GM23338 (cell line): ENCODE measurements at regions not wholly inside any gene's neighbourhood (a gene's known extent, or its start where the extent isn't known, plus 50 kb on each side); places are given as distances from the start of the nearest gene placed in this dataset.

Experiments
- ATAC-seq: fragments of 200-7000 bp; cut with Tn5 transposase; 3 replicates; pipeline ENCODE4 v1.9.1; 2020
- DNase-seq: peaks from one replicate; pipeline ENCODE4 v3.0.0-alpha.2; 2015; ENCODE audit warnings: low spot score
- H2AFZ ChIP-seq: fragments of 200-600 bp; sonication (generic); 2 replicates; pipeline ENCODE4 v1.8.0; 2016; ENCODE audit warnings: antibody characterized with exemption, mild to moderate bottlenecking, moderate library complexity
- H3F3A ChIP-seq: fragments of 200-600 bp; sonication (generic); replicated peaks from 2 replicates; pipeline ENCODE4 v1.8.0; 2017; ENCODE audit warnings: antibody characterized with exemption, mixed run types, low read depth
- H3K27ac ChIP-seq: fragments of 200-600 bp; sonication (generic); 2 replicates; pipeline ENCODE4 v1.6.1; 2016; ENCODE audit warnings: low read depth
- H3K27me3 ChIP-seq: fragments of 200-600 bp; sonication (generic); 2 replicates; pipeline ENCODE4 v1.8.0; 2016; ENCODE audit warnings: mild to moderate bottlenecking, mixed run types, moderate library complexity; ENCODE audit not compliant: insufficient read depth
- H3K36me3 ChIP-seq: fragments of 200-600 bp; sonication (generic); 2 replicates; pipeline ENCODE4 v1.8.0; 2016; ENCODE audit warnings: mild to moderate bottlenecking; ENCODE audit not compliant: insufficient read depth
- H3K4me1 ChIP-seq: fragments of 200-600 bp; sonication (generic); 2 replicates; pipeline ENCODE4 v1.8.0; 2016; ENCODE audit warnings: mild to moderate bottlenecking, moderate library complexity; ENCODE audit not compliant: insufficient read depth
- H3K4me2 ChIP-seq: fragments of 200-600 bp; sonication (generic); 2 replicates; pipeline ENCODE4 v1.7.1; 2017; ENCODE audit warnings: mixed run types
- H3K4me3 ChIP-seq: fragments of 200-600 bp; sonication (generic); 2 replicates; pipeline ENCODE4 v1.6.1; 2016; ENCODE audit warnings: mixed run types
- H3K79me2 ChIP-seq: fragments of 200-600 bp; sonication (generic); replicated peaks from 2 replicates; pipeline ENCODE4 v1.8.0; 2017; ENCODE audit warnings: mild to moderate bottlenecking; ENCODE audit not compliant: insufficient read depth
- H3K9me2 ChIP-seq: fragments of 200-600 bp; sonication (generic); 2 replicates; pipeline ENCODE4 v1.8.0; 2017; ENCODE audit not compliant: insufficient read depth
- H4K20me1 ChIP-seq: fragments of 200-600 bp; sonication (generic); replicated peaks from 2 replicates; pipeline ENCODE4 v1.8.0; 2017; ENCODE audit warnings: mild to moderate bottlenecking; ENCODE audit not compliant: insufficient read depth
- H3K27ac Mint-ChIP-seq: 2 replicates; pipeline ENCODE4 v1.8.0; 2020; ENCODE audit warnings: inconsistent platforms, mild to moderate bottlenecking, moderate library complexity, mixed read lengths
- H3K27me3 Mint-ChIP-seq: 3 replicates; pipeline ENCODE4 v1.8.0; 2022; ENCODE audit warnings: low read depth, mild to moderate bottlenecking, moderate library complexity, mixed read lengths, inconsistent platforms; ENCODE audit not compliant: insufficient read depth, poor library complexity
- H3K36me3 Mint-ChIP-seq: 3 replicates; pipeline ENCODE4 v1.8.0; 2021; ENCODE audit warnings: low read depth, mild to moderate bottlenecking, inconsistent platforms, moderate library complexity, mixed read lengths
- H3K4me1 Mint-ChIP-seq: 3 replicates; pipeline ENCODE4 v1.8.0; 2020; ENCODE audit warnings: mild to moderate bottlenecking, inconsistent platforms, mixed read lengths
- H3K4me3 Mint-ChIP-seq: 3 replicates; pipeline ENCODE4 v1.8.0; 2021; ENCODE audit warnings: moderate library complexity, mild to moderate bottlenecking, inconsistent platforms, mixed read lengths
- H3K9me3 Mint-ChIP-seq: 3 replicates; pipeline ENCODE4 v1.8.0; 2020; ENCODE audit warnings: moderate library complexity, mild to moderate bottlenecking, inconsistent platforms, mixed read lengths
- NANOG ChIP-seq: IDR thresholded peaks from 2 replicates; pipeline ENCODE4 v1.6.1; 2016; ENCODE audit warnings: antibody characterized with exemption, borderline replicate concordance
- POLR2AphosphoS5 ChIP-seq: IDR thresholded peaks from 2 replicates; pipeline ENCODE4 v1.6.1; 2016; ENCODE audit warnings: antibody characterized with exemption, low read depth
- ZNF331 ChIP-seq: fragments of 250-450 bp; sonication (Bioruptor Pico); IDR thresholded peaks from 2 replicates; pipeline ENCODE4 v1.5.0; 2020; ENCODE audit warnings: low read depth, mild to moderate bottlenecking, moderate library complexity
- TF ChIP-seq, protein P1 (sequence below): fragments of 250-450 bp; sonication (Bioruptor Pico); IDR thresholded peaks from 2 replicates; pipeline ENCODE4 v1.5.0; 2020; ENCODE audit warnings: mild to moderate bottlenecking, moderate library complexity
- TF ChIP-seq, protein P2 (sequence below), 2 experiments: fragments of 200-600 bp in 1 of 2; sonication (generic) in 1 of 2; conservative IDR thresholded peaks; 2 replicates each; pipeline versions ENCODE4 v1.5.1 to v1.6.1; 2016 to 2017; ENCODE audit warnings: antibody characterized with exemption in 2 of 2, low read depth in 2 of 2, mild to moderate bottlenecking in 2 of 2, moderate library complexity in 1 of 2
- TF ChIP-seq, protein P3 (sequence below): IDR thresholded peaks from 2 replicates; pipeline ENCODE4 v1.6.1; 2016; ENCODE audit warnings: antibody characterized with exemption

DNA sequence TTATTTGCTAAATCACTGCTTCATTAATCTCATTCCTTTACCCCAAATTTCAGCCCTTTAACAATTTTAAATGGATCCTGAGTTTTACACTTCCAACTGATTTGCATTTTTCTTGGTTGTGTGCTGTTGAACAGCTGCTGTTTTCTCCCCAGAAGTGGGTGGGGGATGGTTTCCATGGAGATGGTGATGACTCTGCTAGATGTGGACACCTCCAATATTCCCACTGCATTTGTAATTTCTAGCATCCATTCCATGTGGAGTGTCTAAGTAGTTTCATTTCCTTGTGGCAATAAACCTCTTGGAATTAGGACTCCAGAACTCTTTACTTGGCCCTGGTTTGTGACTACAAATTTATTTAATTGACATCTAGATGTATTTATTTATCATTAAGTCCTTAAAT lies 330.4 kb downstream of the GBA3 start (continued):
- TF ChIP-seq, protein P1, sequence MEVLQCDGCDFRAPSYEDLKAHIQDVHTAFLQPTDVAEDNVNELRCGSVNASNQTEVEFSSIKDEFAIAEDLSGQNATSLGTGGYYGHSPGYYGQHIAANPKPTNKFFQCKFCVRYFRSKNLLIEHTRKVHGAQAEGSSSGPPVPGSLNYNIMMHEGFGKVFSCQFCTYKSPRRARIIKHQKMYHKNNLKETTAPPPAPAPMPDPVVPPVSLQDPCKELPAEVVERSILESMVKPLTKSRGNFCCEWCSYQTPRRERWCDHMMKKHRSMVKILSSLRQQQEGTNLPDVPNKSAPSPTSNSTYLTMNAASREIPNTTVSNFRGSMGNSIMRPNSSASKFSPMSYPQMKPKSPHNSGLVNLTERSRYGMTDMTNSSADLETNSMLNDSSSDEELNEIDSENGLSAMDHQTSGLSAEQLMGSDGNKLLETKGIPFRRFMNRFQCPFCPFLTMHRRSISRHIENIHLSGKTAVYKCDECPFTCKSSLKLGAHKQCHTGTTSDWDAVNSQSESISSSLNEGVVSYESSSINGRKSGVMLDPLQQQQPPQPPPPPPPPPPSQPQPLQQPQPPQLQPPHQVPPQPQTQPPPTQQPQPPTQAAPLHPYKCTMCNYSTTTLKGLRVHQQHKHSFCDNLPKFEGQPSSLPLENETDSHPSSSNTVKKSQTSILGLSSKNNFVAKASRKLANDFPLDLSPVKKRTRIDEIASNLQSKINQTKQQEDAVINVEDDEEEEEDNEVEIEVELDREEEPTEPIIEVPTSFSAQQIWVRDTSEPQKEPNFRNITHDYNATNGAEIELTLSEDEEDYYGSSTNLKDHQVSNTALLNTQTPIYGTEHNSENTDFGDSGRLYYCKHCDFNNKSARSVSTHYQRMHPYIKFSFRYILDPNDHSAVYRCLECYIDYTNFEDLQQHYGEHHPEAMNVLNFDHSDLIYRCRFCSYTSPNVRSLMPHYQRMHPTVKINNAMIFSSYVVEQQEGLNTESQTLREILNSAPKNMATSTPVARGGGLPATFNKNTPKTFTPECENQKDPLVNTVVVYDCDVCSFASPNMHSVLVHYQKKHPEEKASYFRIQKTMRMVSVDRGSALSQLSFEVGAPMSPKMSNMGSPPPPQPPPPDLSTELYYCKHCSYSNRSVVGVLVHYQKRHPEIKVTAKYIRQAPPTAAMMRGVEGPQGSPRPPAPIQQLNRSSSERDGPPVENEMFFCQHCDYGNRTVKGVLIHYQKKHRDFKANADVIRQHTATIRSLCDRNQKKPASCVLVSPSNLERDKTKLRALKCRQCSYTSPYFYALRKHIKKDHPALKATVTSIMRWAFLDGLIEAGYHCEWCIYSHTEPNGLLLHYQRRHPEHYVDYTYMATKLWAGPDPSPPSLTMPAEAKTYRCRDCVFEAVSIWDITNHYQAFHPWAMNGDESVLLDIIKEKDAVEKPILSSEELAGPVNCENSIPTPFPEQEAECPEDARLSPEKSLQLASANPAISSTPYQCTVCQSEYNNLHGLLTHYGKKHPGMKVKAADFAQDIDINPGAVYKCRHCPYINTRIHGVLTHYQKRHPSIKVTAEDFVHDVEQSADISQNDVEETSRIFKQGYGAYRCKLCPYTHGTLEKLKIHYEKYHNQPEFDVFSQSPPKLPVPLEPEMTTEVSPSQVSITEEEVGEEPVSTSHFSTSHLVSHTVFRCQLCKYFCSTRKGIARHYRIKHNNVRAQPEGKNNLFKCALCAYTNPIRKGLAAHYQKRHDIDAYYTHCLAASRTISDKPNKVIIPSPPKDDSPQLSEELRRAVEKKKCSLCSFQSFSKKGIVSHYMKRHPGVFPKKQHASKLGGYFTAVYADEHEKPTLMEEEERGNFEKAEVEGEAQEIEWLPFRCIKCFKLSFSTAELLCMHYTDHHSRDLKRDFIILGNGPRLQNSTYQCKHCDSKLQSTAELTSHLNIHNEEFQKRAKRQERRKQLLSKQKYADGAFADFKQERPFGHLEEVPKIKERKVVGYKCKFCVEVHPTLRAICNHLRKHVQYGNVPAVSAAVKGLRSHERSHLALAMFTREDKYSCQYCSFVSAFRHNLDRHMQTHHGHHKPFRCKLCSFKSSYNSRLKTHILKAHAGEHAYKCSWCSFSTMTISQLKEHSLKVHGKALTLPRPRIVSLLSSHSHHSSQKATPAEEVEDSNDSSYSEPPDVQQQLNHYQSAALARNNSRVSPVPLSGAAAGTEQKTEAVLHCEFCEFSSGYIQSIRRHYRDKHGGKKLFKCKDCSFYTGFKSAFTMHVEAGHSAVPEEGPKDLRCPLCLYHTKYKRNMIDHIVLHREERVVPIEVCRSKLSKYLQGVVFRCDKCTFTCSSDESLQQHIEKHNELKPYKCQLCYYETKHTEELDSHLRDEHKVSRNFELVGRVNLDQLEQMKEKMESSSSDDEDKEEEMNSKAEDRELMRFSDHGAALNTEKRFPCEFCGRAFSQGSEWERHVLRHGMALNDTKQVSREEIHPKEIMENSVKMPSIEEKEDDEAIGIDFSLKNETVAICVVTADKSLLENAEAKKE (CRISPR knock-in tag) = no peak

GRCh38 chr4:23022032-23022431 lies 329.3 kb downstream of the GBA3 start:
- Histone ChIP-seq H3K4me2 (no peak overlapping the region), H3K27ac (no peak overlapping the region), H3K36me3 (no peaks in the 10 kb centered on the region), H3K4me1 (no peaks in the 10 kb centered on the region), H3K9me2 (peaks cover 8% of the 10 kb centered on the region; the same call in 1 of the 2 replicates), H3K79me2 (no peaks in the 10 kb centered on the region), H3F3A (no peaks in the 10 kb centered on the region), H3K27me3 (no peaks in the 10 kb centered on the region), H3K4me3 (no peak overlapping the region), H2AFZ (peak overlapping the region; percentile 53; the same call in 1 of the 2 replicates), H4K20me1 (no peaks in the 10 kb centered on the region)
- TF ChIP-seq, protein P1 (CRISPR knock-in tag) = no peak
- TF ChIP-seq POLR2AphosphoS5 = no peak
- TF ChIP-seq, protein P2, sequence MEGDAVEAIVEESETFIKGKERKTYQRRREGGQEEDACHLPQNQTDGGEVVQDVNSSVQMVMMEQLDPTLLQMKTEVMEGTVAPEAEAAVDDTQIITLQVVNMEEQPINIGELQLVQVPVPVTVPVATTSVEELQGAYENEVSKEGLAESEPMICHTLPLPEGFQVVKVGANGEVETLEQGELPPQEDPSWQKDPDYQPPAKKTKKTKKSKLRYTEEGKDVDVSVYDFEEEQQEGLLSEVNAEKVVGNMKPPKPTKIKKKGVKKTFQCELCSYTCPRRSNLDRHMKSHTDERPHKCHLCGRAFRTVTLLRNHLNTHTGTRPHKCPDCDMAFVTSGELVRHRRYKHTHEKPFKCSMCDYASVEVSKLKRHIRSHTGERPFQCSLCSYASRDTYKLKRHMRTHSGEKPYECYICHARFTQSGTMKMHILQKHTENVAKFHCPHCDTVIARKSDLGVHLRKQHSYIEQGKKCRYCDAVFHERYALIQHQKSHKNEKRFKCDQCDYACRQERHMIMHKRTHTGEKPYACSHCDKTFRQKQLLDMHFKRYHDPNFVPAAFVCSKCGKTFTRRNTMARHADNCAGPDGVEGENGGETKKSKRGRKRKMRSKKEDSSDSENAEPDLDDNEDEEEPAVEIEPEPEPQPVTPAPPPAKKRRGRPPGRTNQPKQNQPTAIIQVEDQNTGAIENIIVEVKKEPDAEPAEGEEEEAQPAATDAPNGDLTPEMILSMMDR (conservative IDR thresholded peaks at IDR 0.05; ENCODE audit: low read depth in 2 of 2) = no peak
- TF ChIP-seq NANOG = no peak
- TF ChIP-seq, protein P3, sequence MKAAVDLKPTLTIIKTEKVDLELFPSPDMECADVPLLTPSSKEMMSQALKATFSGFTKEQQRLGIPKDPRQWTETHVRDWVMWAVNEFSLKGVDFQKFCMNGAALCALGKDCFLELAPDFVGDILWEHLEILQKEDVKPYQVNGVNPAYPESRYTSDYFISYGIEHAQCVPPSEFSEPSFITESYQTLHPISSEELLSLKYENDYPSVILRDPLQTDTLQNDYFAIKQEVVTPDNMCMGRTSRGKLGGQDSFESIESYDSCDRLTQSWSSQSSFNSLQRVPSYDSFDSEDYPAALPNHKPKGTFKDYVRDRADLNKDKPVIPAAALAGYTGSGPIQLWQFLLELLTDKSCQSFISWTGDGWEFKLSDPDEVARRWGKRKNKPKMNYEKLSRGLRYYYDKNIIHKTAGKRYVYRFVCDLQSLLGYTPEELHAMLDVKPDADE = no peak
- no peak for TF ChIP-seq ZNF331 (CRISPR knock-in tag)
- Mint-ChIP-seq H3K36me3 (no peaks in the 10 kb centered on the region), H3K9me3 (no peaks in the 10 kb centered on the region), H3K27me3 (peaks cover 2% of the 10 kb centered on the region), H3K4me3 (no peak overlapping the region), H3K27ac (no peak overlapping the region), H3K4me1 (peaks cover 5% of the 10 kb centered on the region; the same call in 2 of the 3 replicates)
- ATAC-seq = no peak
- no peak for DNase-seq
